IMR-90 (cell line): ENCODE measurements at regions not wholly inside any gene's neighbourhood (a gene's known extent, or its start where the extent isn't known, plus 50 kb on each side); places are given as distances from the start of the nearest gene placed in this dataset.

Experiments
- ATAC-seq: fragments of 200-7000 bp; cut with Tn5 transposase; 2 replicates; pipeline ENCODE4 v1.9.1; 2020; ENCODE audit warnings: low read depth, mild to moderate bottlenecking, moderate library complexity
- BruUV-seq: library from RNA; stranded (reverse); fragments of 400-500 nt; replicated peaks from 2 replicates; lab custom pipeline; 2021; lab: Mats Ljungman, UMichigan
- CTCF ChIA-PET: fragments of 300-600 bp; formaldehyde crosslinking; extraction: SDS; loops from one replicate; lab custom pipeline; 2021; ENCODE audit warnings: antibody characterized with exemption; lab: Yijun Ruan, JAX
- POLR2A ChIA-PET: fragments of 300-600 bp; sonication (Branson Sonifier 250); formaldehyde crosslinking; loops from one replicate; lab custom pipeline; 2022; ENCODE audit warnings: antibody characterized with exemption; ENCODE audit not compliant: unreplicated experiment; lab: Charles Lee
- DNase-seq: peaks from one replicate; pipeline ENCODE4 v3.0.0; 2013
- H2AFZ ChIP-seq: replicated peaks from 2 replicates; pipeline ENCODE3; 2013; ENCODE audit warnings: low read length, mild to moderate bottlenecking; ENCODE audit not compliant: poor library complexity
- H2AK5ac ChIP-seq: 2 replicates; pipeline ENCODE4 v1.6.1; 2013; ENCODE audit warnings: low read depth, low read length, inconsistent platforms
- H2AK9ac ChIP-seq: replicated peaks from 2 replicates; pipeline ENCODE3; 2013; ENCODE audit warnings: mild to moderate bottlenecking, low read depth, low read length, moderate library complexity; ENCODE audit not compliant: poor library complexity
- H2BK120ac ChIP-seq: 2 replicates; pipeline ENCODE4 v1.6.1; 2013; ENCODE audit warnings: low read depth, low read length, inconsistent platforms
- H2BK15ac ChIP-seq: 3 replicates; pipeline ENCODE4 v1.6.1; 2013; ENCODE audit warnings: low read depth, low read length, inconsistent platforms
- H2BK20ac ChIP-seq: 2 replicates; pipeline ENCODE4 v1.6.1; 2013; ENCODE audit warnings: low read depth, mild to moderate bottlenecking, inconsistent platforms, low read length, moderate library complexity
- H2BK5ac ChIP-seq: 2 replicates; pipeline ENCODE4 v1.6.1; 2013; ENCODE audit warnings: mild to moderate bottlenecking, low read depth, low read length, inconsistent platforms; ENCODE audit not compliant: poor library complexity, severe bottlenecking
- H3K14ac ChIP-seq: replicated peaks from 2 replicates; pipeline ENCODE4 v1.6.1; 2013; ENCODE audit warnings: low read depth, low read length, inconsistent platforms
- H3K18ac ChIP-seq: 2 replicates; pipeline ENCODE4 v1.6.1; 2013; ENCODE audit warnings: low read depth, low read length, control low read depth
- H3K23ac ChIP-seq: 2 replicates; pipeline ENCODE4 v1.6.1; 2013; ENCODE audit warnings: low read depth, low read length, inconsistent platforms
- H3K27ac ChIP-seq: 2 replicates; pipeline ENCODE4 v1.5.1; 2013; ENCODE audit warnings: mild to moderate bottlenecking, control low read depth, low read length; ENCODE audit not compliant: insufficient read depth
- H3K27me3 ChIP-seq: 2 replicates; pipeline ENCODE4 v1.6.1; 2013; ENCODE audit warnings: low read length; ENCODE audit not compliant: control insufficient read depth, insufficient read depth
- H3K36me3 ChIP-seq: 2 replicates; pipeline ENCODE4 v1.6.1; 2013; ENCODE audit warnings: low read length, mixed read lengths; ENCODE audit not compliant: control insufficient read depth, insufficient read depth
- H3K4ac ChIP-seq: 2 replicates; pipeline ENCODE4 v1.6.1; 2013; ENCODE audit warnings: low read depth, low read length, inconsistent platforms
- H3K4me1 ChIP-seq: 2 replicates; pipeline ENCODE4 v1.6.1; 2013; ENCODE audit warnings: low read length, mixed read lengths; ENCODE audit not compliant: control insufficient read depth, insufficient read depth
- H3K4me2 ChIP-seq: 2 replicates; pipeline ENCODE4 v1.6.1; 2013; ENCODE audit warnings: low read depth, mild to moderate bottlenecking, control low read depth, low read length, moderate library complexity
- H3K4me3 ChIP-seq: 2 replicates; pipeline ENCODE4 v1.5.1; 2013; ENCODE audit warnings: low read depth, mild to moderate bottlenecking, control low read depth, low read length, moderate library complexity; ENCODE audit not compliant: insufficient read depth
- H3K56ac ChIP-seq: 2 replicates; pipeline ENCODE4 v1.6.1; 2013; ENCODE audit warnings: low read length, inconsistent platforms; ENCODE audit not compliant: insufficient read depth; ENCODE audit errors: extremely low read depth
- H3K79me1 ChIP-seq, 2 experiments: 2 replicates each; pipeline ENCODE4 v1.6.1; 2013; ENCODE audit warnings: low read length in 2 of 2, inconsistent platforms in 1 of 2, low read depth in 1 of 2
- H3K9ac ChIP-seq: 2 replicates; pipeline ENCODE4 v1.6.1; 2013; ENCODE audit warnings: low read depth, low read length, control low read depth
- H3K9me1 ChIP-seq: 2 replicates; pipeline ENCODE4 v1.6.1; 2013; ENCODE audit warnings: low read length, inconsistent platforms; ENCODE audit not compliant: insufficient read depth
- H3K9me3 ChIP-seq: 2 replicates; pipeline ENCODE4 v1.6.1; 2013; ENCODE audit warnings: low read length; ENCODE audit not compliant: control insufficient read depth, insufficient read depth
- H4K20me1 ChIP-seq: 2 replicates; pipeline ENCODE4 v1.6.1; 2013; ENCODE audit warnings: low read length, inconsistent platforms; ENCODE audit not compliant: insufficient read depth
- H4K5ac ChIP-seq: 2 replicates; pipeline ENCODE4 v1.6.1; 2013; ENCODE audit warnings: mild to moderate bottlenecking, low read depth, low read length, control low read depth
- H4K8ac ChIP-seq, 2 experiments: 2 replicates each; pipeline ENCODE4 v1.6.1; 2013; ENCODE audit warnings: low read depth in 2 of 2, low read length in 2 of 2, control low read depth in 1 of 2, inconsistent platforms in 1 of 2
- H4K91ac ChIP-seq: 2 replicates; pipeline ENCODE4 v1.6.1; 2013; ENCODE audit warnings: low read depth, low read length, inconsistent platforms; ENCODE audit not compliant: insufficient read depth
- POLR2A ChIP-seq: IDR thresholded peaks from 2 replicates; pipeline ENCODE4 v1.6.1; 2012; ENCODE audit warnings: mild to moderate bottlenecking, low read depth, low read length
- RFX5 ChIP-seq: IDR thresholded peaks from 2 replicates; pipeline ENCODE4 v1.8.0; 2012; ENCODE audit warnings: low read depth, mild to moderate bottlenecking, low read length, moderate library complexity
- USF2 ChIP-seq: fragments of 150-350 bp; IDR thresholded peaks from 2 replicates; pipeline ENCODE4 v1.6.1; 2017; ENCODE audit warnings: mild to moderate bottlenecking, antibody characterized with exemption, low read length, low read depth
- WGBS, 2 experiments: methylation state at CpG; one replicate each; pipeline versions ENCODE4 v1.1.5 to v1.1.7; 2013; ENCODE audit warnings: missing lambda C conversion rate in 2 of 2; ENCODE audit not compliant: insufficient read length in 1 of 2; ENCODE audit errors: extremely low coverage in 2 of 2; 5-methylcytosine and 5-hydroxymethylcytosine counted together
- dilution Hi-C: fragments of 300-500 bp; cut with HindIII; formaldehyde crosslinking; loops from one replicate; pipeline ENCODE4 v1.14.3; 2018; ENCODE audit warnings: low sequenced_read_pairs; ENCODE audit not compliant: unreplicated experiment
- in situ Hi-C: fragments of 300-500 bp; cut with MboI; formaldehyde crosslinking; loops from 3 replicates; pipeline ENCODE4 v1.14.3; 2019; ENCODE audit warnings: low sequenced_read_pairs, inconsistent platforms, mixed read lengths
- intact Hi-C: fragments of 100-400 bp; cut with micrococcal nuclease; formaldehyde crosslinking; loops from 2 replicates; pipeline ENCODE4 v1.10.0; 2022

- in situ Hi-C loops (loop anchor here (10.0 kb wide), 1 partner anchor 204 kb away; no protein-coding TSS in a partner anchor), dilution Hi-C loops (no loop called here), intact Hi-C loops (no loop called here)
- Histone ChIP-seq H3K79me1 (no peaks in the 10 kb centered on the region), H4K5ac (no peak overlapping the region), H2BK20ac (no peak overlapping the region), H2AFZ (no peak overlapping the region), H2BK120ac (no peak overlapping the region), H3K4me1 (no peaks in the 10 kb centered on the region), H2AK5ac (no peak overlapping the region), H3K14ac (no peak overlapping the region), H3K27me3 (no peaks in the 10 kb centered on the region), H3K4me2 (no peak overlapping the region), H3K18ac (no peak overlapping the region), H3K36me3 (no peaks in the 10 kb centered on the region), H4K91ac (no peak overlapping the region), H3K9me1 (no peaks in the 10 kb centered on the region), H3K9me3 (peaks cover 5% of the 10 kb centered on the region; the same call in 1 of the 2 replicates), H2BK15ac (no peak overlapping the region), H2BK5ac (no peak overlapping the region), H3K27ac (no peak overlapping the region), H3K9ac (no peak overlapping the region), H2AK9ac (no peak overlapping the region), H3K4ac (no peak overlapping the region), H3K56ac (no peak overlapping the region), H4K20me1 (no peaks in the 10 kb centered on the region), H3K4me3 (no peak overlapping the region), H3K23ac (no peak overlapping the region), H4K8ac (no peak overlapping the region)
- ChIA-PET POLR2A (no interaction called here), CTCF (interaction anchor here (0.6 kb wide), 1 partner anchor 503 kb away, joined by 5 read pairs; no protein-coding TSS in a partner anchor)
- no peak for ATAC-seq
- DNase-seq: no peak
- BruUV-seq: no TSS peak
- TF ChIP-seq USF2: no peak
- TF ChIP-seq RFX5: no peak
- no peak for TF ChIP-seq POLR2A
- WGBS, 2 experiments: no CpG with 5 or more reads among the region's 5 CpGs
Measured at GRCh38 chr12:127480775-127481314, 786.1 kb upstream of the TMEM132C start.
